ENCODE measurements at regions not wholly inside any gene's neighbourhood (a gene's known extent, or its start where the extent isn't known, plus 50 kb on each side); places are given as distances from the start of the nearest gene placed in this dataset. TPM values are rescaled to one million over a fixed set of nuclear protein-coding genes. Genes with fewer than 3 reads are reported as not detected.

GRCh38 chr16:51211148-51211547, 60.1 kb upstream of the SALL1 start:
- no peak overlapping the region for H3K4me2 ChIP-seq
- H3K4me3 ChIP-seq: no peak overlapping the region
- DNase-seq (ENCODE audit: low spot score): no peak
- H4K20me1 ChIP-seq (ENCODE audit: insufficient read depth, poor library complexity, severe bottlenecking): no peaks in the 10 kb centered on the region
- no peaks in the 10 kb centered on the region for H3K79me2 ChIP-seq
- H3K9me2 ChIP-seq (replicated peaks; ENCODE audit: insufficient read depth): no peaks in the 10 kb centered on the region
- H3K9me3 ChIP-seq (ENCODE audit: low read depth): no peaks in the 10 kb centered on the region
- no peaks in the 10 kb centered on the region for H3K36me3 ChIP-seq (replicated peaks; ENCODE audit: insufficient read depth, low read depth)
- H3K27ac ChIP-seq: no peak overlapping the region
- TF ChIP-seq EZH2phosphoT487 (IDR thresholded peaks at IDR 0.05; ENCODE audit: low read depth, severe bottlenecking, unreplicated experiment) (no peak), EZH2 (IDR thresholded peaks at IDR 0.05; ENCODE audit: borderline replicate concordance) (no peak)
- no peaks in the 10 kb centered on the region for H3K4me1 ChIP-seq (ENCODE audit: insufficient read depth)
- no peaks in the 10 kb centered on the region for H3K27me3 ChIP-seq
- H2AFZ ChIP-seq: no peak overlapping the region
- 86% methylated on average over 2 of the region's 2 CpGs for WGBS (ENCODE audit: low lambda C conversion rate, missing lambda C conversion rate)

GRCh38 chr16:51210087-51210486, 59.0 kb upstream of the SALL1 start:
- no peak for DNase-seq (ENCODE audit: low spot score)
- Histone ChIP-seq H3K79me2 (no peaks in the 10 kb centered on the region), H3K4me2 (no peak overlapping the region), H3K27me3 (no peaks in the 10 kb centered on the region), H3K4me3 (no peak overlapping the region), H3K9me3 (ENCODE audit: low read depth) (no peaks in the 10 kb centered on the region), H4K20me1 (ENCODE audit: insufficient read depth, poor library complexity, severe bottlenecking) (no peaks in the 10 kb centered on the region), H2AFZ (no peak overlapping the region), H3K9me2 (replicated peaks; ENCODE audit: insufficient read depth) (no peaks in the 10 kb centered on the region), H3K27ac (no peak overlapping the region), H3K36me3 (replicated peaks; ENCODE audit: insufficient read depth, low read depth) (no peaks in the 10 kb centered on the region), H3K4me1 (ENCODE audit: insufficient read depth) (no peaks in the 10 kb centered on the region)
- 78% methylated on average over 2 of the region's 2 CpGs for WGBS (ENCODE audit: low lambda C conversion rate, missing lambda C conversion rate)
- TF ChIP-seq CTCF (IDR thresholded peaks at IDR 0.05; ENCODE audit: poor library complexity) (no peak), EZH2 (IDR thresholded peaks at IDR 0.05; ENCODE audit: borderline replicate concordance) (no peak), EZH2phosphoT487 (IDR thresholded peaks at IDR 0.05; ENCODE audit: low read depth, severe bottlenecking, unreplicated experiment) (no peak)

DNA sequence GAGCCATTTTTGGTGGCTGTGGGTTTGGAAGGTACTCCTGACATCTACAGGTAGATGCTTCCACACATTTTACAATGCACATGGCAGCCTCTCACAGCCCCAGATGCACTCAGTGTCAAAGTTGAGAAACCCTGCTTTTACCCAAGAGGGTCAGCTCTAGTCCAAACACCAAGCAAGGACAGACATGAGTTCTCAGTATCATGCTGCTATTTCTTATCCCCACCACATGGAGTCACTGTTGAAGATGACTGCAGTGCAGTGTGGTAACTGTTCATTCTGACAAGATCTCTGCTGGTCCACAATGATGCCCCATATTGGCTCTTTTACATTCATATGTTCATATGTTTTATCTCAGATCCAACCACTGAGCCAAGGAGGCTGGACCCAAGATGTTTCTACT, 50.5 kb upstream of the SALL1 start:
- H3K4me2 ChIP-seq: no peak overlapping the region
- no peaks in the 10 kb centered on the region for H3K4me1 ChIP-seq (ENCODE audit: insufficient read depth)
- no peak for DNase-seq (ENCODE audit: low spot score)
- H3K79me2 ChIP-seq: no peaks in the 10 kb centered on the region
- H3K27me3 ChIP-seq: no peaks in the 10 kb centered on the region
- no peak for TF ChIP-seq EZH2 (IDR thresholded peaks at IDR 0.05; ENCODE audit: borderline replicate concordance)
- no peak for TF ChIP-seq CTCF (IDR thresholded peaks at IDR 0.05; ENCODE audit: poor library complexity)
- no peak for TF ChIP-seq EZH2phosphoT487 (IDR thresholded peaks at IDR 0.05; ENCODE audit: low read depth, severe bottlenecking, unreplicated experiment)
- H4K20me1 ChIP-seq (ENCODE audit: insufficient read depth, poor library complexity, severe bottlenecking): no peaks in the 10 kb centered on the region
- H3K9me2 ChIP-seq (replicated peaks; ENCODE audit: insufficient read depth): no peaks in the 10 kb centered on the region
- H2AFZ ChIP-seq: no peak overlapping the region
- no peak overlapping the region for H3K27ac ChIP-seq
- no peak overlapping the region for H3K4me3 ChIP-seq
- no peaks in the 10 kb centered on the region for H3K36me3 ChIP-seq (replicated peaks; ENCODE audit: insufficient read depth, low read depth)
- H3K9me3 ChIP-seq (ENCODE audit: low read depth): no peaks in the 10 kb centered on the region

Small RNAs in the stretch of these regions (small RNA-seq; reads per million reads assigned to genes)
- gene AC137527.1: not detected
